ENCODE measurements at regions not wholly inside any gene's neighbourhood (a gene's known extent, or its start where the extent isn't known, plus 50 kb on each side); places are given as distances from the start of the nearest gene placed in this dataset.

- Histone ChIP-seq H3F3A (replicated peaks; ENCODE audit: insufficient read depth) (no peaks in the 10 kb centered on the region), H3K27ac (ENCODE audit: low read depth in 2 of 2, low read length in 1 of 2) (no peak overlapping the region), H3K9me2 (no peaks in the 10 kb centered on the region), H3K79me2 (ENCODE audit: insufficient read depth) (no peaks in the 10 kb centered on the region), H3K4me1 (ENCODE audit: control insufficient read depth in 1 of 2, insufficient read depth in 2 of 2, low read depth in 1 of 2, low read length in 1 of 2) (no peaks in the 10 kb centered on the region), H3K9ac (no peak overlapping the region), H3K4me3 (ENCODE audit: low read depth in 2 of 2, low read length in 1 of 2) (no peak overlapping the region), H3K36me3 (replicated peaks in 1 of 2; ENCODE audit: control insufficient read depth in 1 of 2, insufficient read depth in 2 of 2, low read length in 1 of 2) (no peaks in the 10 kb centered on the region), H3K9me3 (no peaks in the 10 kb centered on the region), H3K4me2 (no peak overlapping the region), H3K27me3 (ENCODE audit: insufficient read depth) (no peaks in the 10 kb centered on the region), H2AFZ (ENCODE audit: low read depth) (no peak overlapping the region), H4K20me1 (ENCODE audit: insufficient read depth) (no peaks in the 10 kb centered on the region)
- ChIA-PET CTCF (no interaction called here), POLR2A (no interaction called here)
- TF ChIP-seq RFX5 (IDR thresholded peaks at IDR 0.05; ENCODE audit: low read length) (no peak), RXRA (IDR thresholded peaks at IDR 0.05; ENCODE audit: borderline replicate concordance, low read depth) (no peak), SIN3A (IDR thresholded peaks at IDR 0.05; ENCODE audit: borderline replicate concordance, low read depth, low read length) (no peak), POLR2AphosphoS5 (IDR thresholded peaks at IDR 0.05; ENCODE audit: low read depth, low read length) (no peak), NFIC (IDR thresholded peaks at IDR 0.05; ENCODE audit: borderline replicate concordance) (no peak), ZBTB33 (IDR thresholded peaks at IDR 0.05; ENCODE audit: borderline replicate concordance, low read depth) (no peak), RAD21 (IDR thresholded peaks at IDR 0.05; ENCODE audit: low read length) (no peak), EP300 (IDR thresholded peaks at IDR 0.05; ENCODE audit: borderline replicate concordance in 1 of 2, low read depth in 1 of 2, low read length in 1 of 2) (no peak)
- DNase-seq = no peak
- WGBS (ENCODE audit: low lambda C conversion rate) = 62% methylated on average over 6 of the region's 6 CpGs
These were observed 239.3 kb downstream of the MAF start for GRCh38 chr16:79361132-79361751.

GRCh38 chr16:79360267-79360666 is 240.3 kb downstream of the MAF start:
- WGBS (ENCODE audit: low lambda C conversion rate) = 14% methylated on average over 2 of the region's 2 CpGs
- POLR2A ChIA-PET = no interaction called here

More at GRCh38 chr16:79360267-79360666, 240.3 kb downstream of the MAF start:
- H3K4me3 ChIP-seq (ENCODE audit: low read depth in 2 of 2, low read length in 1 of 2) = no peak overlapping the region
- no peaks in the 10 kb centered on the region for H3K79me2 ChIP-seq (ENCODE audit: insufficient read depth)
- no peaks in the 10 kb centered on the region for H3K9me3 ChIP-seq
- H2AFZ ChIP-seq (ENCODE audit: low read depth) = no peak overlapping the region
- no peaks in the 10 kb centered on the region for H4K20me1 ChIP-seq (ENCODE audit: insufficient read depth)
- no peaks in the 10 kb centered on the region for H3K4me1 ChIP-seq (ENCODE audit: control insufficient read depth in 1 of 2, insufficient read depth in 2 of 2, low read depth in 1 of 2, low read length in 1 of 2)
- CTCF ChIA-PET = interaction anchor here (1.1 kb wide), 1 partner anchor 9 kb away, joined by 3 read pairs; no protein-coding TSS in a partner anchor
- no peak overlapping the region for H3K27ac ChIP-seq (ENCODE audit: low read depth in 2 of 2, low read length in 1 of 2)
- no peaks in the 10 kb centered on the region for H3F3A ChIP-seq (replicated peaks; ENCODE audit: insufficient read depth)
- no peaks in the 10 kb centered on the region for H3K27me3 ChIP-seq (ENCODE audit: insufficient read depth)
- H3K9me2 ChIP-seq = no peaks in the 10 kb centered on the region
- DNase-seq = no peak
- TF ChIP-seq REST (IDR thresholded peaks at IDR 0.05; ENCODE audit: low read depth, low read length) (no peak), ZBTB33 (IDR thresholded peaks at IDR 0.05; ENCODE audit: borderline replicate concordance, low read depth) (no peak), PBX3 (IDR thresholded peaks at IDR 0.05) (no peak)
- no peaks in the 10 kb centered on the region for H3K36me3 ChIP-seq (replicated peaks in 1 of 2; ENCODE audit: control insufficient read depth in 1 of 2, insufficient read depth in 2 of 2, low read length in 1 of 2)
- H3K4me2 ChIP-seq = no peak overlapping the region
- H3K9ac ChIP-seq = no peak overlapping the region

All from SK-N-SH (cell line).